WTC11 (cell line): ENCODE measurements at regions not wholly inside any gene's neighbourhood (a gene's known extent, or its start where the extent isn't known, plus 50 kb on each side); places are given as distances from the start of the nearest gene placed in this dataset.

Source experiments
- ATAC-seq: fragments of 200-7000 bp; cut with Tn5 transposase; 2 replicates; pipeline ENCODE4 v1.10.0; 2021; ENCODE audit warnings: mild to moderate bottlenecking, moderate library complexity
- CTCF ChIA-PET: fragments of 300-600 bp; sonication (Branson Sonifier 250); formaldehyde crosslinking; loops from one replicate; lab custom pipeline; 2021; ENCODE audit warnings: antibody characterized with exemption; lab: Charles Lee
- POLR2A ChIA-PET: fragments of 350-600 bp; sonication (Branson Sonifier 250); formaldehyde crosslinking; loops from one replicate; lab custom pipeline; 2021; ENCODE audit warnings: antibody characterized with exemption; lab: Charles Lee
- DNase-seq: peaks from one replicate; pipeline ENCODE4 v3.0.0; 2021; ENCODE audit warnings: low spot score
- H3K27ac Mint-ChIP-seq: 2 replicates; pipeline ENCODE4 v1.8.0; 2021; ENCODE audit warnings: mixed read lengths
- H3K27me3 Mint-ChIP-seq: 2 replicates; pipeline ENCODE4 v1.8.0; 2021; ENCODE audit warnings: low read depth, mild to moderate bottlenecking, moderate library complexity, mixed read lengths
- H3K36me3 Mint-ChIP-seq: 2 replicates; pipeline ENCODE4 v1.8.0; 2021; ENCODE audit warnings: mixed read lengths
- H3K4me1 Mint-ChIP-seq: 2 replicates; pipeline ENCODE4 v1.8.0; 2022; ENCODE audit warnings: mixed read lengths
- H3K4me3 Mint-ChIP-seq: 2 replicates; pipeline ENCODE4 v1.8.0; 2021; ENCODE audit warnings: mild to moderate bottlenecking, moderate library complexity, mixed read lengths
- H3K9me3 Mint-ChIP-seq: 2 replicates; pipeline ENCODE4 v1.8.0; 2021; ENCODE audit warnings: mixed read lengths
- ARID4B ChIP-seq: sonication (generic); formaldehyde crosslinking; IDR thresholded peaks from 2 replicates; pipeline ENCODE4 v1.8.0; 2023; ENCODE audit warnings: missing genetic modification reagents, mild to moderate bottlenecking, borderline replicate concordance
- ATF2 ChIP-seq: sonication (generic); formaldehyde crosslinking; IDR thresholded peaks from 2 replicates; pipeline ENCODE4 v1.8.1; 2022; ENCODE audit warnings: low read depth, missing genetic modification reagents, borderline replicate concordance
- ATF3 ChIP-seq: sonication (generic); formaldehyde crosslinking; conservative IDR thresholded peaks from 2 replicates; pipeline ENCODE4 v1.8.1; 2022; ENCODE audit warnings: mild to moderate bottlenecking, missing genetic modification reagents
- ATF6 ChIP-seq: sonication (generic); formaldehyde crosslinking; IDR thresholded peaks from 2 replicates; pipeline ENCODE4 v1.8.1; 2023; ENCODE audit warnings: mild to moderate bottlenecking, missing genetic modification reagents
- ESRRA ChIP-seq: sonication (generic); formaldehyde crosslinking; IDR thresholded peaks from 2 replicates; pipeline ENCODE4 v1.8.1; 2022; ENCODE audit warnings: mild to moderate bottlenecking, missing genetic modification reagents, borderline replicate concordance
- FOXJ3 ChIP-seq: sonication (generic); formaldehyde crosslinking; IDR thresholded peaks from 2 replicates; pipeline ENCODE4 v1.9.0; 2021; ENCODE audit warnings: missing genetic modification reagents, mild to moderate bottlenecking, borderline replicate concordance
- FOXP4 ChIP-seq: sonication (generic); formaldehyde crosslinking; IDR thresholded peaks from 2 replicates; pipeline ENCODE4 v1.8.0; 2022; ENCODE audit warnings: mild to moderate bottlenecking, missing genetic modification reagents
- GABPB1 ChIP-seq: sonication (generic); formaldehyde crosslinking; IDR thresholded peaks from 2 replicates; pipeline ENCODE4 v1.8.1; 2023; ENCODE audit warnings: mild to moderate bottlenecking, missing genetic modification reagents
- GTF2I ChIP-seq: fragments of 250-450 bp; sonication (Bioruptor Pico); conservative IDR thresholded peaks from 2 replicates; pipeline ENCODE4 v1.4.0; 2021; ENCODE audit warnings: mild to moderate bottlenecking
- IRF2 ChIP-seq: sonication (generic); formaldehyde crosslinking; IDR thresholded peaks from 2 replicates; pipeline ENCODE4 v1.8.0; 2022; ENCODE audit warnings: low read depth, missing genetic modification reagents, borderline replicate concordance
- MXD4 ChIP-seq: fragments of 250-450 bp; sonication (Bioruptor Pico); IDR thresholded peaks from 2 replicates; pipeline ENCODE4 v1.8.0; 2021; ENCODE audit warnings: mild to moderate bottlenecking, moderate library complexity, borderline replicate concordance
- NFYB ChIP-seq: sonication (generic); formaldehyde crosslinking; conservative IDR thresholded peaks from 2 replicates; pipeline ENCODE4 v1.8.0; 2022; ENCODE audit warnings: low read depth, missing genetic modification reagents
- NR3C1 ChIP-seq: sonication (generic); formaldehyde crosslinking; conservative IDR thresholded peaks from 2 replicates; pipeline ENCODE4 v1.8.1; 2023; ENCODE audit warnings: low read depth, mild to moderate bottlenecking, missing genetic modification reagents
- PRRX2 ChIP-seq: fragments of 250-450 bp; sonication (Bioruptor Pico); IDR thresholded peaks from 2 replicates; pipeline ENCODE4 v1.8.0; 2021; ENCODE audit warnings: mild to moderate bottlenecking
- SOX15 ChIP-seq: fragments of 250-450 bp; sonication (Bioruptor Pico); IDR thresholded peaks from 2 replicates; pipeline ENCODE4 v1.9.0; 2021; ENCODE audit warnings: mild to moderate bottlenecking
- TEAD1 ChIP-seq: sonication (generic); formaldehyde crosslinking; IDR thresholded peaks from 2 replicates; pipeline ENCODE4 v1.8.0; 2022; ENCODE audit warnings: mild to moderate bottlenecking, missing genetic modification reagents
- ZNF219 ChIP-seq: sonication (generic); formaldehyde crosslinking; IDR thresholded peaks from 2 replicates; pipeline ENCODE4 v1.8.0; 2023; ENCODE audit warnings: missing genetic modification reagents, mild to moderate bottlenecking, borderline replicate concordance
- ZNF232 ChIP-seq: sonication (generic); formaldehyde crosslinking; IDR thresholded peaks from 2 replicates; pipeline ENCODE4 v1.8.0; 2022; ENCODE audit warnings: mild to moderate bottlenecking, missing genetic modification reagents
- ZNF263 ChIP-seq: sonication (generic); formaldehyde crosslinking; IDR thresholded peaks from 2 replicates; pipeline ENCODE4 v1.8.1; 2022; ENCODE audit warnings: low read depth, mild to moderate bottlenecking, moderate library complexity, missing genetic modification reagents
- ZNF512 ChIP-seq: sonication (generic); formaldehyde crosslinking; IDR thresholded peaks from 2 replicates; pipeline ENCODE4 v1.8.1; 2022; ENCODE audit warnings: missing genetic modification reagents, borderline replicate concordance

- peaks cover 12% of the 10 kb centered on the region for H3K4me1 Mint-ChIP-seq
- TF ChIP-seq SOX15 (CRISPR knock-in tag): no peak
- TF ChIP-seq, all 79 proteins: peak for 0
- Mint-ChIP-seq H3K27me3 (no peaks in the 10 kb centered on the region; the same call in 1 of the 2 replicates), H3K9me3 (no peaks in the 10 kb centered on the region), H3K36me3 (no peaks in the 10 kb centered on the region), H3K4me3 (no peak overlapping the region), H3K27ac (no peak overlapping the region)
- DNase-seq: no peak
- no peak for ATAC-seq
- POLR2A ChIA-PET: no interaction called here
- CTCF ChIA-PET: interaction anchor here (0.6 to 1.8 kb wide), 8 partner anchors 19 to 191 kb away, joined by 3 to 5 read pairs (median 4); no protein-coding TSS in a partner anchor
Observed at GRCh38 chr16:85246973-85247372, 134.7 kb upstream of the CIBAR2 start.

GRCh38 chr16:85248342-85248741 lies 136.1 kb upstream of the CIBAR2 start:
- CTCF ChIA-PET: interaction anchor here (0.7 to 1.8 kb wide), 7 partner anchors 11 to 368 kb away, joined by 3 to 5 read pairs (median 4); no protein-coding TSS in a partner anchor
- TF ChIP-seq ESRRA (CRISPR knock-in tag) (no peak), IRF2 (CRISPR knock-in tag) (no peak), GABPB1 (CRISPR knock-in tag) (no peak), ATF2 (CRISPR knock-in tag) (no peak), MXD4 (CRISPR knock-in tag) (no peak), ZNF219 (CRISPR knock-in tag) (no peak), ZNF263 (CRISPR knock-in tag) (no peak), FOXJ3 (CRISPR knock-in tag) (no peak), ZNF232 (CRISPR knock-in tag) (no peak)
- Mint-ChIP-seq H3K4me1 (peaks cover 9% of the 10 kb centered on the region), H3K36me3 (no peaks in the 10 kb centered on the region), H3K9me3 (no peaks in the 10 kb centered on the region), H3K27me3 (no peaks in the 10 kb centered on the region; the same call in 1 of the 2 replicates), H3K27ac (no peak overlapping the region), H3K4me3 (no peak overlapping the region)
- POLR2A ChIA-PET: no interaction called here
- DNase-seq: no peak
- ATAC-seq: no peak

- Mint-ChIP-seq H3K9me3 (no peaks in the 10 kb centered on the region), H3K36me3 (no peaks in the 10 kb centered on the region), H3K4me3 (no peak overlapping the region), H3K27ac (no peak overlapping the region), H3K4me1 (peaks cover 9% of the 10 kb centered on the region), H3K27me3 (no peaks in the 10 kb centered on the region; the same call in 1 of the 2 replicates)
- ATAC-seq (no peak), DNase-seq (no peak)
- POLR2A ChIA-PET: no interaction called here
- CTCF ChIA-PET: interaction anchor here (1.1 to 1.8 kb wide), 5 partner anchors 11 to 134 kb away, joined by 3 to 9 read pairs (median 4); no protein-coding TSS in a partner anchor
- TF ChIP-seq SOX15 (CRISPR knock-in tag): no peak
- TF ChIP-seq GTF2I (CRISPR knock-in tag): no peak; the same call in 1 of the 2 replicates
- TF ChIP-seq NFYB (CRISPR knock-in tag): no peak
- no peak for TF ChIP-seq TEAD1 (CRISPR knock-in tag)
- no peak for TF ChIP-seq ATF3
- TF ChIP-seq PRRX2 (CRISPR knock-in tag): no peak
- no peak for TF ChIP-seq ARID4B (CRISPR knock-in tag)
- TF ChIP-seq NR3C1 (CRISPR knock-in tag): no peak
- TF ChIP-seq ZNF512: no peak
- no peak for TF ChIP-seq FOXP4
- TF ChIP-seq ATF6: no peak
Observed at GRCh38 chr16:85248857-85249256, 136.6 kb upstream of the CIBAR2 start.
